DOHH2 (cell line): ENCODE measurements at regions not wholly inside any gene's neighbourhood (a gene's known extent, or its start where the extent isn't known, plus 50 kb on each side); places are given as distances from the start of the nearest gene placed in this dataset.

ENCODE experiments used
- EZH2phosphoT487 ChIP-seq: fragments of 200-600 bp; sonication (generic); IDR thresholded peaks from 2 replicates; pipeline ENCODE4 v1.6.1; 2017; ENCODE audit warnings: borderline replicate concordance, mild to moderate bottlenecking, antibody characterized with exemption, low read length, moderate library complexity, mixed read lengths
- TF ChIP-seq, protein P1 (sequence below): fragments of 200-600 bp; sonication (generic); IDR thresholded peaks from one replicate; pipeline ENCODE4 v1.5.1; 2014; ENCODE audit warnings: antibody characterized with exemption, mild to moderate bottlenecking, low read depth, low read length; ENCODE audit not compliant: poor library complexity, severe bottlenecking

DNA sequence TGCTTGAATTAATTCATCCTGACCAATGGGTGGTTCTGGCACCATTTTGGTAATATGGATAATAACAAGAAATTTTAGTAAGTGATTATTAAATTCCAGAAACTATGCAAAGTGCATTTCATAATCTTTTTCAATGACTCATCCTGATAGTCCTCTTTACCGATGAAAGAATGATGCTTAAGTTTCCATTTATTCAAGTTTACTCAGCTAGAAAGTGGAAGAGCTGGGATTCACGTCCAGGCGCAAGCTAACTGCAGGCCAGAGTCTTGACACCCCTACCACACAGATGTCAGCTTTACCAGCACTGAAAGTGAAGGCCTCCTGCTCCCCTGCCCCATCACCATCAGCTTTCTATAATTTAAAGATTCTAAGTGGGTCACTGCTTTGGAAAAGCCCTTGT is 493.5 kb upstream of the WWC1 start:
- TF ChIP-seq, protein P1, sequence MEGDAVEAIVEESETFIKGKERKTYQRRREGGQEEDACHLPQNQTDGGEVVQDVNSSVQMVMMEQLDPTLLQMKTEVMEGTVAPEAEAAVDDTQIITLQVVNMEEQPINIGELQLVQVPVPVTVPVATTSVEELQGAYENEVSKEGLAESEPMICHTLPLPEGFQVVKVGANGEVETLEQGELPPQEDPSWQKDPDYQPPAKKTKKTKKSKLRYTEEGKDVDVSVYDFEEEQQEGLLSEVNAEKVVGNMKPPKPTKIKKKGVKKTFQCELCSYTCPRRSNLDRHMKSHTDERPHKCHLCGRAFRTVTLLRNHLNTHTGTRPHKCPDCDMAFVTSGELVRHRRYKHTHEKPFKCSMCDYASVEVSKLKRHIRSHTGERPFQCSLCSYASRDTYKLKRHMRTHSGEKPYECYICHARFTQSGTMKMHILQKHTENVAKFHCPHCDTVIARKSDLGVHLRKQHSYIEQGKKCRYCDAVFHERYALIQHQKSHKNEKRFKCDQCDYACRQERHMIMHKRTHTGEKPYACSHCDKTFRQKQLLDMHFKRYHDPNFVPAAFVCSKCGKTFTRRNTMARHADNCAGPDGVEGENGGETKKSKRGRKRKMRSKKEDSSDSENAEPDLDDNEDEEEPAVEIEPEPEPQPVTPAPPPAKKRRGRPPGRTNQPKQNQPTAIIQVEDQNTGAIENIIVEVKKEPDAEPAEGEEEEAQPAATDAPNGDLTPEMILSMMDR, result no peak
- no peak for TF ChIP-seq EZH2phosphoT487
